ENCODE measurements at regions not wholly inside any gene's neighbourhood (a gene's known extent, or its start where the extent isn't known, plus 50 kb on each side); places are given as distances from the start of the nearest gene placed in this dataset.

DNA sequence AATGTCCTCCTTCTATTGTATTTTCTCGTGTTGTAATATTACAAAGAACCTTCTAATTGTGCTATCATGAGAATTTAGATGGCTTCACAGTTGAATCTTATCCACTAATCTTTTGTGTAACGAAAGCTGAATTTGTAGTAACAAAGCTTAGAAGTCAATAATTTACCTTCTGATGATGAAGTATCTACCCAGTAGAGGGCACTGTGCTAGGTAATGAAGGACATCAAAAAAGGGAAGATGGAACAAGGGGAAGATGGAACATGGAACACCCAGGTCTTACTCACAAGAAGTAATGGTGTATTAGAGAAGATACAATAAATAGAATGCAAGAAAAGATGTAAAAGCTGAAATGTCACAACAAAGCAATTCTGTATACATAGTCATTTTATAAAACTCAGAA is 131.0 kb upstream of the CCNG1 start:
- Histone ChIP-seq H3K36me3 (ENCODE audit: control insufficient read depth, insufficient read depth, low read length) (no peaks in the 10 kb centered on the region), H3K27me3 (ENCODE audit: control insufficient read depth, insufficient read depth, low read length) (no peaks in the 10 kb centered on the region), H3K4me1 (ENCODE audit: control insufficient read depth, insufficient read depth, low read length) (no peaks in the 10 kb centered on the region), H3K9me3 (ENCODE audit: control insufficient read depth, insufficient read depth, low read depth, low read length) (no peaks in the 10 kb centered on the region), H3K27ac (ENCODE audit: low read length) (no peak overlapping the region), H3K4me3 (ENCODE audit: low read depth in 2 of 2, low read length in 2 of 2) (no peak overlapping the region)
- in situ Hi-C loops (cut with HindIII; ENCODE audit: low pct_unique_long_range_greater_than_20kb, low sequenced_read_pairs) (no loop called here), intact Hi-C loops (cut with micrococcal nuclease; ENCODE audit: unreplicated experiment) (no loop called here)
- ChIA-PET CTCF (no interaction called here), POLR2A (no interaction called here)
- TF ChIP-seq TCF7L2 (IDR thresholded peaks at IDR 0.05; ENCODE audit: low read depth, low read length) (no peak), SIN3A (IDR thresholded peaks at IDR 0.05; ENCODE audit: borderline replicate concordance, insufficient read depth, low read depth, low read length) (no peak), POLR2AphosphoS5 (IDR thresholded peaks at IDR 0.05; ENCODE audit: low read depth, low read length) (no peak)
- TF ChIP-seq, protein P1, sequence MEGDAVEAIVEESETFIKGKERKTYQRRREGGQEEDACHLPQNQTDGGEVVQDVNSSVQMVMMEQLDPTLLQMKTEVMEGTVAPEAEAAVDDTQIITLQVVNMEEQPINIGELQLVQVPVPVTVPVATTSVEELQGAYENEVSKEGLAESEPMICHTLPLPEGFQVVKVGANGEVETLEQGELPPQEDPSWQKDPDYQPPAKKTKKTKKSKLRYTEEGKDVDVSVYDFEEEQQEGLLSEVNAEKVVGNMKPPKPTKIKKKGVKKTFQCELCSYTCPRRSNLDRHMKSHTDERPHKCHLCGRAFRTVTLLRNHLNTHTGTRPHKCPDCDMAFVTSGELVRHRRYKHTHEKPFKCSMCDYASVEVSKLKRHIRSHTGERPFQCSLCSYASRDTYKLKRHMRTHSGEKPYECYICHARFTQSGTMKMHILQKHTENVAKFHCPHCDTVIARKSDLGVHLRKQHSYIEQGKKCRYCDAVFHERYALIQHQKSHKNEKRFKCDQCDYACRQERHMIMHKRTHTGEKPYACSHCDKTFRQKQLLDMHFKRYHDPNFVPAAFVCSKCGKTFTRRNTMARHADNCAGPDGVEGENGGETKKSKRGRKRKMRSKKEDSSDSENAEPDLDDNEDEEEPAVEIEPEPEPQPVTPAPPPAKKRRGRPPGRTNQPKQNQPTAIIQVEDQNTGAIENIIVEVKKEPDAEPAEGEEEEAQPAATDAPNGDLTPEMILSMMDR (IDR thresholded peaks at IDR 0.05) = peak; percentile 50; the same call in 1 of the 2 replicates
- TF ChIP-seq, protein P2, sequence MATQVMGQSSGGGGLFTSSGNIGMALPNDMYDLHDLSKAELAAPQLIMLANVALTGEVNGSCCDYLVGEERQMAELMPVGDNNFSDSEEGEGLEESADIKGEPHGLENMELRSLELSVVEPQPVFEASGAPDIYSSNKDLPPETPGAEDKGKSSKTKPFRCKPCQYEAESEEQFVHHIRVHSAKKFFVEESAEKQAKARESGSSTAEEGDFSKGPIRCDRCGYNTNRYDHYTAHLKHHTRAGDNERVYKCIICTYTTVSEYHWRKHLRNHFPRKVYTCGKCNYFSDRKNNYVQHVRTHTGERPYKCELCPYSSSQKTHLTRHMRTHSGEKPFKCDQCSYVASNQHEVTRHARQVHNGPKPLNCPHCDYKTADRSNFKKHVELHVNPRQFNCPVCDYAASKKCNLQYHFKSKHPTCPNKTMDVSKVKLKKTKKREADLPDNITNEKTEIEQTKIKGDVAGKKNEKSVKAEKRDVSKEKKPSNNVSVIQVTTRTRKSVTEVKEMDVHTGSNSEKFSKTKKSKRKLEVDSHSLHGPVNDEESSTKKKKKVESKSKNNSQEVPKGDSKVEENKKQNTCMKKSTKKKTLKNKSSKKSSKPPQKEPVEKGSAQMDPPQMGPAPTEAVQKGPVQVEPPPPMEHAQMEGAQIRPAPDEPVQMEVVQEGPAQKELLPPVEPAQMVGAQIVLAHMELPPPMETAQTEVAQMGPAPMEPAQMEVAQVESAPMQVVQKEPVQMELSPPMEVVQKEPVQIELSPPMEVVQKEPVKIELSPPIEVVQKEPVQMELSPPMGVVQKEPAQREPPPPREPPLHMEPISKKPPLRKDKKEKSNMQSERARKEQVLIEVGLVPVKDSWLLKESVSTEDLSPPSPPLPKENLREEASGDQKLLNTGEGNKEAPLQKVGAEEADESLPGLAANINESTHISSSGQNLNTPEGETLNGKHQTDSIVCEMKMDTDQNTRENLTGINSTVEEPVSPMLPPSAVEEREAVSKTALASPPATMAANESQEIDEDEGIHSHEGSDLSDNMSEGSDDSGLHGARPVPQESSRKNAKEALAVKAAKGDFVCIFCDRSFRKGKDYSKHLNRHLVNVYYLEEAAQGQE (IDR thresholded peaks at IDR 0.05; ENCODE audit: insufficient read depth in 1 of 2, low read depth in 2 of 2, low read length in 1 of 2) = no peak
- no TSS peak for BruUV-seq (replicated peaks)
- ATAC-seq (no peak), DNase-seq (ENCODE audit: low read depth, low spot score) (no peak)

DNA sequence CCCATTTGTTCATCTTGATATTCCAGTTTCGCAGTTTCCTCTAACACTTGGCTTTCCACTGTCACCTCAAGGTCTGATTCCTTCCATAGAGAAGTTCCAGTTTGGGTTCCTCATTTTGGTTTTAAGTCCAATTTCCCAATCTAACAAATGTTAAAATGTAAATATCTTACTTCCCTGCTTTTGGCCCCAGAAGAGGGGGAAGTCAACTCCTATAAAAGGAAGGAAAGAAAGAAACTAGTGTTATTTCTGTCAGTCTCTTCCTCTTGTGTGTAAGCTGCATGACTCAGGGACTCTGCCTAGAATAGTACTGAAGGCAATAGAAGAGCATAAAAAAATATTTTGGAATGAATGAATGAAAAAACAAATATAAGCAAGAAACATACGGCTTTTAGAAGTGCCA is 127.5 kb upstream of the CCNG1 start:
- no TSS peak for BruUV-seq (replicated peaks)
- CTCF ChIA-PET = no interaction called here
- no peak for TF ChIP-seq TCF7L2 (IDR thresholded peaks at IDR 0.05; ENCODE audit: low read depth, low read length)
- TF ChIP-seq, protein P2 (IDR thresholded peaks at IDR 0.05; ENCODE audit: insufficient read depth in 1 of 2, low read depth in 2 of 2, low read length in 1 of 2) = no peak
- TF ChIP-seq SIN3A (IDR thresholded peaks at IDR 0.05; ENCODE audit: borderline replicate concordance, insufficient read depth, low read depth, low read length) = no peak
- TF ChIP-seq POLR2AphosphoS5 (IDR thresholded peaks at IDR 0.05; ENCODE audit: low read depth, low read length) = no peak
- TF ChIP-seq, protein P1 (IDR thresholded peaks at IDR 0.05) = no peak

More for the DNA sequence above, 127.5 kb upstream of the CCNG1 start:
- no peaks in the 10 kb centered on the region for H3K27me3 ChIP-seq (ENCODE audit: control insufficient read depth, insufficient read depth, low read length)
- H3K36me3 ChIP-seq (ENCODE audit: control insufficient read depth, insufficient read depth, low read length) = no peaks in the 10 kb centered on the region
- no peak overlapping the region for H3K4me3 ChIP-seq (ENCODE audit: low read depth in 2 of 2, low read length in 2 of 2)
- no peaks in the 10 kb centered on the region for H3K9me3 ChIP-seq (ENCODE audit: control insufficient read depth, insufficient read depth, low read depth, low read length)
- DNase-seq (ENCODE audit: low read depth, low spot score) (no peak), ATAC-seq (no peak)
- intact Hi-C loops (cut with micrococcal nuclease; ENCODE audit: unreplicated experiment) (no loop called here), in situ Hi-C loops (cut with HindIII; ENCODE audit: low pct_unique_long_range_greater_than_20kb, low sequenced_read_pairs) (no loop called here)
- no peak overlapping the region for H3K27ac ChIP-seq (ENCODE audit: low read length)
- H3K4me1 ChIP-seq (ENCODE audit: control insufficient read depth, insufficient read depth, low read length) = no peaks in the 10 kb centered on the region
- POLR2A ChIA-PET = no interaction called here

All from Panc1 (cell line).